ENCODE measurements at regions not wholly inside any gene's neighbourhood (a gene's known extent, or its start where the extent isn't known, plus 50 kb on each side); places are given as distances from the start of the nearest gene placed in this dataset.

DNA sequence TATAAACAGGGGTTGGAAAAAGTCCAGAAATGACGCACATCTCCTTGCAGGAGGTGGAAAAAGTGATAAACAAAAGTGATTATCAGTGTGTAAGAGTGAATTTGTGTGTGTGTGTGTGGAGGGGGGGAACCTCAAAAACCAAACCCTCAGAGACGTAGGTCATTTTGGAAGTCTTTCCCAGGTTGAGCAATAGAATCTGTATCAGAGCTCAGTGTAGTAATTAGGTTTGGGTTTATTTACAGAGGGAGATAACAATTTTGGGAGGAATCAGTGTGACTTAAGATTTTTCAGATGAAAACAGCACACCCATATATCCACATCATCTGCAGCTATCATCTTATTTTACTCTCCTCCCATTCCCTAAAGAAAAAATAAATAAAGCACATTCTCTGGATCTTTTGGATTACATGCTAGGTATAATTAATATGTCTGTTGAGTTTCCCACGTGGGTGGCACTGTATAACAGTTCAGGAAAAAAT is 406.4 kb downstream of the FGF9 start:
- no peak overlapping the region; the same call in 1 of the 2 replicates for H2BK20ac ChIP-seq (ENCODE audit: low read depth, low read length)
- H3K36me3 ChIP-seq (ENCODE audit: control insufficient read depth, insufficient read depth, low read length) = no peaks in the 10 kb centered on the region
- H3K23ac ChIP-seq (ENCODE audit: low read depth, low read length) = no peak overlapping the region
- H3K27me3 ChIP-seq (ENCODE audit: control insufficient read depth, insufficient read depth, low read length) = no peaks in the 10 kb centered on the region; the same call in 1 of the 2 replicates
- intact Hi-C loops (cut with micrococcal nuclease) = loop anchor here (10.0 kb wide), 1 partner anchor 198 kb away; no protein-coding TSS in a partner anchor
- peaks cover 3% of the 10 kb centered on the region; the same call in 1 of the 2 replicates for H3K4me1 ChIP-seq (ENCODE audit: control insufficient read depth, insufficient read depth, low read length)
- no peak overlapping the region for H3K4me3 ChIP-seq (ENCODE audit: insufficient read depth, low read depth, low read length)
- no peak overlapping the region for H2AK5ac ChIP-seq (ENCODE audit: low read depth, low read length)
- ATAC-seq (ENCODE audit: low read depth) (peak; percentile 67), DNase-seq (peak; percentile 41)
- H2BK15ac ChIP-seq (ENCODE audit: low read depth, low read length) = no peak overlapping the region
- H2BK5ac ChIP-seq (ENCODE audit: low read depth, low read length, poor library complexity, severe bottlenecking) = no peak overlapping the region
- H3K56ac ChIP-seq (ENCODE audit: extremely low read depth, insufficient read depth, low read length) = no peak overlapping the region
- BruUV-seq (replicated peaks) = no TSS peak
- in situ Hi-C loops (cut with MboI; ENCODE audit: low sequenced_read_pairs) = no loop called here
- no peak overlapping the region for H4K8ac ChIP-seq (ENCODE audit: low read depth in 2 of 2, low read length in 2 of 2)
- no peaks in the 10 kb centered on the region for H3K9me1 ChIP-seq (ENCODE audit: insufficient read depth, low read length)
- H3K79me1 ChIP-seq (ENCODE audit: low read depth in 1 of 2, low read length in 2 of 2) = no peaks in the 10 kb centered on the region
- no peaks in the 10 kb centered on the region for H4K20me1 ChIP-seq (ENCODE audit: insufficient read depth, low read length)
- dilution Hi-C loops (cut with HindIII; ENCODE audit: low sequenced_read_pairs, unreplicated experiment) = no loop called here
- no peak overlapping the region for H2AK9ac ChIP-seq (replicated peaks; ENCODE audit: low read depth, low read length, poor library complexity)
- H3K4me2 ChIP-seq (ENCODE audit: low read depth, low read length) = peak overlapping the region; percentile 22; the same call in 1 of the 2 replicates
- TF ChIP-seq CEBPB (IDR thresholded peaks at IDR 0.05; ENCODE audit: low read depth, low read length) (peak; percentile 49; the same call in 1 of the 2 replicates), RCOR1 (IDR thresholded peaks at IDR 0.05; ENCODE audit: insufficient replicate concordance, low read length) (no peak)
- H3K27ac ChIP-seq (ENCODE audit: insufficient read depth, low read length) = no peak overlapping the region
- H3K4ac ChIP-seq (ENCODE audit: low read depth, low read length) = peak overlapping the region; percentile 61; the same call in 1 of the 2 replicates
- peaks cover 5% of the 10 kb centered on the region; the same call in 1 of the 2 replicates for H3K9me3 ChIP-seq (ENCODE audit: control insufficient read depth, insufficient read depth, low read length)
- no peak overlapping the region; the same call in 1 of the 2 replicates for H4K5ac ChIP-seq (ENCODE audit: low read depth, low read length)
- peak overlapping the region; percentile 82; the same call in 1 of the 2 replicates for H2BK120ac ChIP-seq (ENCODE audit: low read depth, low read length)
- ChIA-PET POLR2A (ENCODE audit: unreplicated experiment) (interaction anchor here (1.0 kb wide), 1 partner anchor 16 kb away, joined by 5 read pairs; no protein-coding TSS in a partner anchor), CTCF (interaction anchor here (0.7 kb wide), 2 partner anchors 32 to 42 kb away, joined by 3 read pairs; no protein-coding TSS in a partner anchor)
- H3K18ac ChIP-seq (ENCODE audit: low read depth, low read length) = 0 out of 2 replicates have a peak overlapping the region, but pooled peaks have one; percentile 14
- no CpG with 5 or more reads among the region's 3 CpGs for WGBS, 2 experiments (ENCODE audit: extremely low coverage in 2 of 2, insufficient read length in 1 of 2)
- H3K14ac ChIP-seq (replicated peaks; ENCODE audit: low read depth, low read length) = no peak overlapping the region
- no peak overlapping the region for H2AFZ ChIP-seq (replicated peaks; ENCODE audit: low read length, poor library complexity)
- H3K9ac ChIP-seq (ENCODE audit: low read depth, low read length) = no peak overlapping the region
- no peak overlapping the region for H4K91ac ChIP-seq (ENCODE audit: insufficient read depth, low read depth, low read length)
